ENCODE measurements at regions not wholly inside any gene's neighbourhood (a gene's known extent, or its start where the extent isn't known, plus 50 kb on each side); places are given as distances from the start of the nearest gene placed in this dataset.

DNA sequence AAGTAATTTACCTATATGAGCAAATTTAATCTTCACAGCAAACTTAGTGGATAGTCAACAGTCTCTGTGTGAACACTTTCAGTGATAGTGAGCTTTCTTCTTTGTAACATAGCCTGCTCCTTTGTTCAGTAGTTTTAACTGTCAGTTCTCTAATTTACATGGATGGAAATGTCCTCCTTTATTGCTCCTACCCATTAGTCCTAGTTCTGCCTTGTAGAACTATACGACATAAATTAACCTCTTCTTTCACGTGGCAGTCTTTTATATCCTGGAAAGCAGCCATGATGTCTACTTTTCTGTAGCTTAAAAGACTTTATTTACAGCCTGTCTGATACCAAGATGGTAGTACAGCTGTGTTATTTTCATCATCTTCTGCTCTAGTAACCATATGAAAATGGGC, 143.6 kb downstream of the TANC2 start:
- Histone ChIP-seq H3K79me2 (peaks cover 6% of the 10 kb centered on the region), H3K27ac (no peak overlapping the region), H3K4me3 (ENCODE audit: low read depth, low read length) (no peak overlapping the region), H3K36me3 (ENCODE audit: control insufficient read depth, insufficient read depth, low read length) (no peaks in the 10 kb centered on the region), H3K9ac (no peak overlapping the region), H2AFZ (no peak overlapping the region), H3K27me3 (ENCODE audit: control insufficient read depth, insufficient read depth, low read length) (no peaks in the 10 kb centered on the region), H3K9me3 (ENCODE audit: control insufficient read depth, low read length) (no peaks in the 10 kb centered on the region), H3K4me1 (no peaks in the 10 kb centered on the region), H3K4me2 (ENCODE audit: low read length) (no peak overlapping the region)
- TF ChIP-seq CTCF (IDR thresholded peaks at IDR 0.05), result no peak

DNA sequence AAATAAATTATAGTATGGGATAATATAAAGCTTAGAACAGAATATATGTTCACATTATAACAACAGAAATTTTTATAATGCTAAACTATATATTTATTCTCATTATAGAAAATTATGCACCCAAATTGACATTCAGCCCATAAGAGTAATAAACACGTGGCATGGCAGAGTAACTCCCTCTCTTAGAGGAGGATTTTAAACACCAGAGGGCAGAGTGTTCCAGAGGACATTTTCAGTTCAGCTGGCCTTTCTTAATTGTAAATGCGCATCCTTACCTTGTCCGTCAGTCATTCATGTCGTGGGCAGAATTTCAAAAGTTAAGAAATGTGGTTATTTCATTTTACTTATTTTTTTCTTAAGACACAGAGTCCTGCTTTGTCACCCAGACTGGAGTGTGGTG, 147.1 kb downstream of the TANC2 start:
- no peak overlapping the region for H3K27ac ChIP-seq
- H3K9ac ChIP-seq, result no peak overlapping the region
- H2AFZ ChIP-seq, result no peak overlapping the region
- H3K79me2 ChIP-seq, result peaks cover 6% of the 10 kb centered on the region
- peak; percentile 8 for TF ChIP-seq CTCF (IDR thresholded peaks at IDR 0.05)
- H3K36me3 ChIP-seq (ENCODE audit: control insufficient read depth, insufficient read depth, low read length), result no peaks in the 10 kb centered on the region
- H3K4me1 ChIP-seq, result no peaks in the 10 kb centered on the region
- no peak overlapping the region for H3K4me3 ChIP-seq (ENCODE audit: low read depth, low read length)
- no peaks in the 10 kb centered on the region for H3K27me3 ChIP-seq (ENCODE audit: control insufficient read depth, insufficient read depth, low read length)
- H3K9me3 ChIP-seq (ENCODE audit: control insufficient read depth, low read length), result no peaks in the 10 kb centered on the region
- no peak overlapping the region for H3K4me2 ChIP-seq (ENCODE audit: low read length)

- no peaks in the 10 kb centered on the region for H3K27me3 ChIP-seq (ENCODE audit: control insufficient read depth, insufficient read depth, low read length)
- H3K79me2 ChIP-seq, result peaks cover 8% of the 10 kb centered on the region
- H3K4me3 ChIP-seq (ENCODE audit: low read depth, low read length), result no peak overlapping the region
- H3K36me3 ChIP-seq (ENCODE audit: control insufficient read depth, insufficient read depth, low read length), result no peaks in the 10 kb centered on the region
- H2AFZ ChIP-seq, result no peak overlapping the region
- no peaks in the 10 kb centered on the region for H3K9me3 ChIP-seq (ENCODE audit: control insufficient read depth, low read length)
- no peaks in the 10 kb centered on the region for H3K4me1 ChIP-seq
- no peak overlapping the region for H3K27ac ChIP-seq
- TF ChIP-seq CTCF (IDR thresholded peaks at IDR 0.05), result no peak
- no peak overlapping the region for H3K4me2 ChIP-seq (ENCODE audit: low read length)
- no peak overlapping the region for H3K9ac ChIP-seq
Observed at GRCh38 chr17:63116228-63116627, 150.2 kb downstream of the TANC2 start.

GRCh38 chr17:63116967-63117830, 151.2 kb downstream of the TANC2 start:
- Histone ChIP-seq H2AFZ (no peak overlapping the region), H3K9me3 (ENCODE audit: control insufficient read depth, low read length) (no peaks in the 10 kb centered on the region), H3K36me3 (ENCODE audit: control insufficient read depth, insufficient read depth, low read length) (no peaks in the 10 kb centered on the region), H3K27ac (no peak overlapping the region), H3K4me3 (ENCODE audit: low read depth, low read length) (no peak overlapping the region), H3K9ac (no peak overlapping the region), H3K79me2 (peaks cover 8% of the 10 kb centered on the region), H3K4me1 (no peaks in the 10 kb centered on the region), H3K4me2 (ENCODE audit: low read length) (no peak overlapping the region), H3K27me3 (ENCODE audit: control insufficient read depth, insufficient read depth, low read length) (no peaks in the 10 kb centered on the region)
- no peak for TF ChIP-seq CTCF (IDR thresholded peaks at IDR 0.05)

- H3K9me3 ChIP-seq (ENCODE audit: control insufficient read depth, low read length), result no peaks in the 10 kb centered on the region
- no peaks in the 10 kb centered on the region for H3K4me1 ChIP-seq
- no peak for TF ChIP-seq CTCF (IDR thresholded peaks at IDR 0.05)
- H3K4me3 ChIP-seq (ENCODE audit: low read depth, low read length), result no peak overlapping the region
- no peak overlapping the region for H3K4me2 ChIP-seq (ENCODE audit: low read length)
- H3K36me3 ChIP-seq (ENCODE audit: control insufficient read depth, insufficient read depth, low read length), result no peaks in the 10 kb centered on the region
- no peak overlapping the region for H3K9ac ChIP-seq
- no peak overlapping the region for H2AFZ ChIP-seq
- H3K27me3 ChIP-seq (ENCODE audit: control insufficient read depth, insufficient read depth, low read length), result no peaks in the 10 kb centered on the region
- no peak overlapping the region for H3K27ac ChIP-seq
- peaks cover 13% of the 10 kb centered on the region for H3K79me2 ChIP-seq
Observed at GRCh38 chr17:63120406-63120805, 154.4 kb downstream of the TANC2 start.
